Prostate gland (tissue), 2 donors: ENCODE measurements at regions not wholly inside any gene's neighbourhood (a gene's known extent, or its start where the extent isn't known, plus 50 kb on each side); places are given as distances from the start of the nearest gene placed in this dataset.

ENCODE experiments used
- DNase-seq: peaks from one replicate; pipeline ENCODE4 v3.0.0-alpha.2; 2019; ENCODE audit warnings: low spot score
- H3K27ac ChIP-seq, 2 donors: fragments of 200-600 bp; sonication (generic); 2 replicates each; pipeline ENCODE4 v1.5.1; 2017 to 2019
- H3K27me3 ChIP-seq: fragments of 200-600 bp; sonication (generic); replicated peaks from 2 replicates; pipeline ENCODE4 v1.5.1; 2019; ENCODE audit not compliant: insufficient read depth
- H3K36me3 ChIP-seq, 2 donors: fragments of 200-600 bp; sonication (generic); 1 replicate in 1 of 2; 2 replicates in 1 of 2; pipeline versions ENCODE4 v1.5.1 to v1.8.1; 2017 to 2019
- H3K4me1 ChIP-seq: fragments of 200-600 bp; sonication (generic); replicated peaks from 2 replicates; pipeline ENCODE4 v1.5.1; 2019
- H3K4me3 ChIP-seq, 2 donors: fragments of 200-600 bp; sonication (generic); 2 replicates each; pipeline ENCODE4 v1.5.1; 2017 to 2019
- H3K9me3 ChIP-seq: fragments of 200-600 bp; sonication (generic); 2 replicates; pipeline ENCODE4 v1.5.1; 2017
- CTCF ChIP-seq, 4 experiments: fragments of 200-600 bp in 2 of 4; fragments of 450-650 bp in 2 of 4; sonication (generic) in 2 of 4; IDR thresholded peaks; 1 replicate in 3 of 4; 2 replicates in 1 of 4; pipeline ENCODE4 v1.5.1; 2016 to 2019; ENCODE audit warnings: antibody characterized with exemption in 4 of 4, mild to moderate bottlenecking in 2 of 4, moderate library complexity in 2 of 4
- POLR2A ChIP-seq: fragments of 450-650 bp; IDR thresholded peaks from one replicate; pipeline ENCODE4 v1.6.1; 2016; ENCODE audit warnings: antibody characterized with exemption, mild to moderate bottlenecking
- POLR2AphosphoS5 ChIP-seq: sonication (generic); formaldehyde crosslinking; IDR thresholded peaks from one replicate; pipeline ENCODE4 v1.6.1; 2017; ENCODE audit warnings: antibody characterized with exemption
- WGBS: methylation state at CpG from one replicate; pipeline ENCODE4 v1.1.5; 2018; 5-methylcytosine and 5-hydroxymethylcytosine counted together
- intact Hi-C: fragments of 100-400 bp; cut with DNase I; formaldehyde crosslinking; loops from one replicate; pipeline ENCODE4 v1.14.2; 2022

- Histone ChIP-seq H3K36me3 (no peaks in the 10 kb centered on the region), H3K9me3 (no peaks in the 10 kb centered on the region), H3K27me3 (no peaks in the 10 kb centered on the region), H3K27ac (no peak overlapping the region), H3K4me3 (no peak overlapping the region), H3K4me1 (no peaks in the 10 kb centered on the region)
- no peak for DNase-seq
- TF ChIP-seq CTCF (IDR thresholded peaks at IDR 0.05): no peak
- TF ChIP-seq POLR2AphosphoS5: no peak
- TF ChIP-seq POLR2A: no peak
- 30% methylated on average over 1 of the region's 1 CpG for WGBS
- intact Hi-C loops: no loop called here
These were observed 305.8 kb upstream of the RSPO3 start for GRCh38 chr6:126812651-126813050.

GRCh38 chr6:126820634-126821033 lies 297.8 kb upstream of the RSPO3 start:
- Histone ChIP-seq H3K27ac (no peak overlapping the region), H3K4me1 (no peaks in the 10 kb centered on the region), H3K4me3 (no peak overlapping the region), H3K27me3 (no peaks in the 10 kb centered on the region), H3K9me3 (no peaks in the 10 kb centered on the region), H3K36me3 (no peaks in the 10 kb centered on the region)
- whole genome bisulfite sequencing: 78% methylated on average over 3 of the region's 3 CpGs
- intact Hi-C loops: no loop called here
- no peak for TF ChIP-seq POLR2AphosphoS5
- TF ChIP-seq CTCF (IDR thresholded peaks at IDR 0.05): no peak
- no peak for TF ChIP-seq POLR2A
- no peak for DNase-seq

- no peaks in the 10 kb centered on the region for H3K4me1 ChIP-seq
- H3K27me3 ChIP-seq: no peaks in the 10 kb centered on the region
- 41% methylated on average over 2 of the region's 2 CpGs for WGBS
- intact Hi-C loops: no loop called here
- H3K36me3 ChIP-seq: no peaks in the 10 kb centered on the region
- H3K9me3 ChIP-seq: no peaks in the 10 kb centered on the region
- TF ChIP-seq POLR2AphosphoS5: no peak
- TF ChIP-seq CTCF (IDR thresholded peaks at IDR 0.05): no peak
- no peak for TF ChIP-seq POLR2A
- no peak overlapping the region for H3K4me3 ChIP-seq
- no peak overlapping the region for H3K27ac ChIP-seq
- no peak for DNase-seq
These were observed 296.8 kb upstream of the RSPO3 start for GRCh38 chr6:126821706-126822105.

- no peak for DNase-seq
- Histone ChIP-seq H3K9me3 (no peaks in the 10 kb centered on the region), H3K27me3 (no peaks in the 10 kb centered on the region), H3K27ac (no peak overlapping the region), H3K4me1 (no peaks in the 10 kb centered on the region), H3K4me3 (no peak overlapping the region), H3K36me3 (no peaks in the 10 kb centered on the region)
- 15% methylated on average over 2 of the region's 2 CpGs for WGBS
- intact Hi-C loops: no loop called here
- no peak for TF ChIP-seq POLR2AphosphoS5
- TF ChIP-seq CTCF (IDR thresholded peaks at IDR 0.05): no peak
- TF ChIP-seq POLR2A: no peak
These were observed 294.2 kb upstream of the RSPO3 start for GRCh38 chr6:126824226-126824625.

- H3K27ac ChIP-seq: no peak overlapping the region
- intact Hi-C loops: no loop called here
- no peaks in the 10 kb centered on the region for H3K9me3 ChIP-seq
- WGBS: 98% methylated on average over 2 of the region's 2 CpGs
- DNase-seq: no peak
- TF ChIP-seq CTCF (IDR thresholded peaks at IDR 0.05): no peak
- H3K4me3 ChIP-seq: no peak overlapping the region
- H3K27me3 ChIP-seq: no peaks in the 10 kb centered on the region
- no peaks in the 10 kb centered on the region for H3K36me3 ChIP-seq
- H3K4me1 ChIP-seq: no peaks in the 10 kb centered on the region
These were observed 293.7 kb upstream of the RSPO3 start for GRCh38 chr6:126824815-126825214.
